HG03575 (cell line): ENCODE measurements at regions not wholly inside any gene's neighbourhood (a gene's known extent, or its start where the extent isn't known, plus 50 kb on each side); places are given as distances from the start of the nearest gene placed in this dataset.

Experiments
- ATAC-seq: cut with Tn5 transposase; IDR thresholded peaks from one replicate; pipeline ENCODE4 v1.9.1; 2021; ENCODE audit not compliant: unreplicated experiment, insufficient number of reproducible peaks, low FRiP score; ENCODE audit errors: extremely low read depth

GRCh38 chr4:28317221-28317620, 1456.6 kb downstream of the STIM2 start:
- ATAC-seq = no peak

GRCh38 chr4:28334249-28334648, 1473.6 kb downstream of the STIM2 start:
- no peak for ATAC-seq

- no peak for ATAC-seq
These were observed 1481.1 kb downstream of the STIM2 start for GRCh38 chr4:28341784-28342183.

- ATAC-seq = no peak
These were observed 1489.8 kb downstream of the STIM2 start for GRCh38 chr4:28350485-28350884.

- ATAC-seq = no peak
These were observed 1490.5 kb downstream of the STIM2 start for GRCh38 chr4:28351102-28351501.

- no peak for ATAC-seq
These were observed 1491.2 kb downstream of the STIM2 start for GRCh38 chr4:28351826-28352225.

- ATAC-seq = no peak
These were observed 1494.4 kb downstream of the STIM2 start for GRCh38 chr4:28354880-28355656.

- ATAC-seq = no peak
These were observed 1497.3 kb downstream of the STIM2 start for GRCh38 chr4:28357990-28358389.

GRCh38 chr4:28358606-28359005, 1498.0 kb downstream of the STIM2 start:
- no peak for ATAC-seq

- no peak for ATAC-seq
These were observed 1500.0 kb downstream of the STIM2 start for GRCh38 chr4:28360681-28361080.

- ATAC-seq = no peak
These were observed 1501.5 kb downstream of the STIM2 start for GRCh38 chr4:28362169-28362568.

GRCh38 chr4:28369499-28369898, 1508.9 kb downstream of the STIM2 start:
- ATAC-seq = no peak

- ATAC-seq = no peak
These were observed 1512.5 kb downstream of the STIM2 start for GRCh38 chr4:28373191-28373590.

GRCh38 chr4:28373601-28374000, 1513.0 kb downstream of the STIM2 start:
- ATAC-seq = no peak

GRCh38 chr4:28378109-28378830, 1517.6 kb downstream of the STIM2 start:
- ATAC-seq = no peak

- ATAC-seq = no peak
These were observed 1525.2 kb downstream of the STIM2 start for GRCh38 chr4:28385801-28386200.

- ATAC-seq = no peak
These were observed 1526.1 kb downstream of the STIM2 start for GRCh38 chr4:28386776-28387175.

GRCh38 chr4:28388471-28388870, 1527.8 kb downstream of the STIM2 start:
- no peak for ATAC-seq

- ATAC-seq = no peak
These were observed 1531.2 kb downstream of the STIM2 start for GRCh38 chr4:28391877-28392276.

GRCh38 chr4:28402751-28403150, 1542.1 kb downstream of the STIM2 start:
- ATAC-seq = no peak
